ENCODE measurements at regions not wholly inside any gene's neighbourhood (a gene's known extent, or its start where the extent isn't known, plus 50 kb on each side); places are given as distances from the start of the nearest gene placed in this dataset.

- no peak overlapping the region for H3K4me3 ChIP-seq (ENCODE audit: low read depth, low read length)
- TF ChIP-seq, protein P1, sequence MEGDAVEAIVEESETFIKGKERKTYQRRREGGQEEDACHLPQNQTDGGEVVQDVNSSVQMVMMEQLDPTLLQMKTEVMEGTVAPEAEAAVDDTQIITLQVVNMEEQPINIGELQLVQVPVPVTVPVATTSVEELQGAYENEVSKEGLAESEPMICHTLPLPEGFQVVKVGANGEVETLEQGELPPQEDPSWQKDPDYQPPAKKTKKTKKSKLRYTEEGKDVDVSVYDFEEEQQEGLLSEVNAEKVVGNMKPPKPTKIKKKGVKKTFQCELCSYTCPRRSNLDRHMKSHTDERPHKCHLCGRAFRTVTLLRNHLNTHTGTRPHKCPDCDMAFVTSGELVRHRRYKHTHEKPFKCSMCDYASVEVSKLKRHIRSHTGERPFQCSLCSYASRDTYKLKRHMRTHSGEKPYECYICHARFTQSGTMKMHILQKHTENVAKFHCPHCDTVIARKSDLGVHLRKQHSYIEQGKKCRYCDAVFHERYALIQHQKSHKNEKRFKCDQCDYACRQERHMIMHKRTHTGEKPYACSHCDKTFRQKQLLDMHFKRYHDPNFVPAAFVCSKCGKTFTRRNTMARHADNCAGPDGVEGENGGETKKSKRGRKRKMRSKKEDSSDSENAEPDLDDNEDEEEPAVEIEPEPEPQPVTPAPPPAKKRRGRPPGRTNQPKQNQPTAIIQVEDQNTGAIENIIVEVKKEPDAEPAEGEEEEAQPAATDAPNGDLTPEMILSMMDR (IDR thresholded peaks at IDR 0.05; ENCODE audit: insufficient read depth, low read length): no peak
- no peak for DNase-seq (ENCODE audit: low read depth)
Observed at GRCh38 chr1:157239936-157240335, 101.7 kb upstream of the ETV3 start.

DNA sequence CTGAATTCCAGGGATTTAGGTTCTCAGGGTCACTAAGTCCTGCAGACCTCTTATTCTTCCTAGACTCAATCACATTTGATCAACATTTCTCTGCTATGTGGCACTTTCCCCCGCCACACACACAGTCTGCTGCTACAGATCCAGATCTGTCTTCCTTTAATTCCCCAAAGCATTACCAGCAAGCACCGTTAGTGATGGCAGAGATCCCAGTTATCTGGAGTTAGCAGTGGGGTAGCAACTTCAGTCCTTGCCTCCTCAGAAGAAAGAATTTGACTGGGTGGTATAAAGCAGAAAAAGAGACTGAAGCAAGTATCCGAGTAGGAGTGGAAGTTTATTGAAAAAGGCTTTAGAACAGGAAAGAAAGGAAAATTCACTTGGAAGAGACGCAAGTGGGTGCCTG is 100.4 kb upstream of the ETV3 start:
- TF ChIP-seq, protein P1 (IDR thresholded peaks at IDR 0.05; ENCODE audit: insufficient read depth, low read length): no peak
- H3K4me3 ChIP-seq (ENCODE audit: low read depth, low read length): no peak overlapping the region
- no peak for DNase-seq (ENCODE audit: low read depth)

DNA sequence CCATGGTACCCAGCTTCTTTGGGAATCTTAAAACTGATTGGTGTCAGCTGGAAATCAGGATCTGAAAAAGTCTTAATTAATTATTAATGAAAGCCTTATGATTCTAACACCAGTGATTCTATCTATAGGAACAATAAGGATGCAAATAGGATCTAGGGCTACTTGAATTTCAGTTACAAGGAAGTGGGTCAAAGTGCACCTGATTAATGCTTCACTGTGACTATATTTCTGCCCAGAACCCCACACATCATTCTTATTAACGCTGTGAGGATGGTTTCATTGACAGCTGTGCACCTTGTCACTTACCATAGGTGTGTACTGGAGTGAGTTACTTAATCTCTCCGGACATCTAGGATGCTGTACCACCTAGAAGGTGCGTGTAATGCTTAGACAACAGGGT is 99.8 kb upstream of the ETV3 start:
- no peak overlapping the region for H3K4me3 ChIP-seq (ENCODE audit: low read depth, low read length)
- TF ChIP-seq, protein P1 (IDR thresholded peaks at IDR 0.05; ENCODE audit: insufficient read depth, low read length): no peak
- DNase-seq (ENCODE audit: low read depth): no peak

DNA sequence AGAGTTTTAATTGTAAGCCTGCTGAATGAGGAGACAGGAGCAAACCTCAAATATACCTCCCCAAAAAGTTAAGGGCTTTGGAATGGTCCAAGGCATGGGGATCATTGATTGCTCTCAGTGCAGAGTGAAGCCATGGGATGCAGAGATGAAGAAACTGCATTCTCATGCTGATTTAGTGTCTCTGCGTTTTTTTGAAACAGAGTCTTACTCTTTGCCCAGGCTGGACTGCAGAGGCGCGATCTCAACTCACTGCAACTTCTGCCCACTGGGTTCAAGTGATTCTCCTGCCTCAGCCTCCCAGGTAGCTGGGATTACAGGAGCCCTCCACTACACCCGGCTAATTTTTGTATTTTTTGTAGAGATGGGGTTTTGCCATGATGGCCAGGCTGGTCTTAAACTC is 99.3 kb upstream of the ETV3 start:
- TF ChIP-seq, protein P1 (IDR thresholded peaks at IDR 0.05; ENCODE audit: insufficient read depth, low read length): no peak

GRCh38 chr1:157236072-157236471 is 97.9 kb upstream of the ETV3 start:
- TF ChIP-seq, protein P1 (IDR thresholded peaks at IDR 0.05; ENCODE audit: insufficient read depth, low read length): no peak
- no peak for DNase-seq (ENCODE audit: low read depth)
- H3K4me3 ChIP-seq (ENCODE audit: low read depth, low read length): no peak overlapping the region

More for the DNA sequence above, 99.3 kb upstream of the ETV3 start:
- no peak for DNase-seq (ENCODE audit: low read depth)
- H3K4me3 ChIP-seq (ENCODE audit: low read depth, low read length): no peak overlapping the region

GRCh38 chr1:157235307-157235706 is 97.1 kb upstream of the ETV3 start:
- TF ChIP-seq, protein P1 (IDR thresholded peaks at IDR 0.05; ENCODE audit: insufficient read depth, low read length): no peak
- H3K4me3 ChIP-seq (ENCODE audit: low read depth, low read length): no peak overlapping the region
- no peak for DNase-seq (ENCODE audit: low read depth)

DNA sequence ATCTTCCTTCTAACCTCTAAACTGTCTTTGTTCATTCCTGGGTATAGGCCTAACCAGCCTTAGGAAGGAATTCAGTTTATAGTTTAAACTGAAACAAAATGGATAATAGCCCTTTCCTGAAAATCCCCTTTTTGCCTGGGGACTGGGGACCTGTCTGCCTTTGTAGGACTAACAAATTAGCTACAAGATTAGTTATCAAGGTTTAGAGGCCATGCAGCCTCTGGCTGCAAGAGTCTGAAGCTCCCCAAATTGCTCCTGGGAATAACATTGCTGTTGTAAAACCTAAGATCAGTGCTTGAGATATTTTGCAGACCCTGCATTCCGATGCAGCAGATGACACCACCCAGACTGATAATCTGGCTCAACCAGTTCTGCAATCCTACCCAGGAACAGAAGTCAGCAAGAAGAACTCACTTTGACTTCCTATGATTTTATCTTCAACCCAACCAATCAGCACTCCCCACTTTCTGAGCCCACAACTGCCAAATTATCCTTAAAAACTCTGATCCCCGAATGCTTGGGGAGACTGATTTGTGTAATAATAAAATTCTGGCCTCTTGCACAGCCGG is 96.6 kb upstream of the ETV3 start:
- TF ChIP-seq, protein P1 (IDR thresholded peaks at IDR 0.05; ENCODE audit: insufficient read depth, low read length): no peak
- no peak overlapping the region for H3K4me3 ChIP-seq (ENCODE audit: low read depth, low read length)
- no peak for DNase-seq (ENCODE audit: low read depth)

Measured in fibroblast of the aortic adventitia (primary cell).